ENCODE measurements at regions not wholly inside any gene's neighbourhood (a gene's known extent, or its start where the extent isn't known, plus 50 kb on each side); places are given as distances from the start of the nearest gene placed in this dataset.

- DNase-seq (ENCODE audit: low spot score): no peak
These were observed 124.8 kb upstream of the CXCR4 start for GRCh38 chr2:136242687-136243277.

- no peak for DNase-seq (ENCODE audit: low spot score)
These were observed 124.2 kb upstream of the CXCR4 start for GRCh38 chr2:136242100-136242499.

- DNase-seq (ENCODE audit: low spot score): no peak
These were observed 121.2 kb upstream of the CXCR4 start for GRCh38 chr2:136239079-136239685.

GRCh38 chr2:136238286-136239078 lies 120.5 kb upstream of the CXCR4 start:
- no peak for DNase-seq (ENCODE audit: low spot score)

GRCh38 chr2:136236019-136236418 lies 118.1 kb upstream of the CXCR4 start:
- DNase-seq (ENCODE audit: low spot score): no peak

- DNase-seq (ENCODE audit: low spot score): no peak
These were observed 117.6 kb upstream of the CXCR4 start for GRCh38 chr2:136235546-136235945.

- no peak for DNase-seq (ENCODE audit: low spot score)
These were observed 116.3 kb upstream of the CXCR4 start for GRCh38 chr2:136234261-136234660.

GRCh38 chr2:136233298-136233697 lies 115.3 kb upstream of the CXCR4 start:
- DNase-seq (ENCODE audit: low spot score): no peak

- DNase-seq (ENCODE audit: low spot score): no peak
These were observed 114.7 kb upstream of the CXCR4 start for GRCh38 chr2:136232456-136233172.

GRCh38 chr2:136230464-136230863 lies 112.5 kb upstream of the CXCR4 start:
- DNase-seq (ENCODE audit: low spot score): no peak

GRCh38 chr2:136226903-136227302 lies 109.0 kb upstream of the CXCR4 start:
- no peak for DNase-seq (ENCODE audit: low spot score)

GRCh38 chr2:136225950-136226835 lies 108.2 kb upstream of the CXCR4 start:
- DNase-seq (ENCODE audit: low spot score): no peak

- no peak for DNase-seq (ENCODE audit: low spot score)
These were observed 105.3 kb upstream of the CXCR4 start for GRCh38 chr2:136223274-136223673.

GRCh38 chr2:136222862-136223261 lies 104.9 kb upstream of the CXCR4 start:
- DNase-seq (ENCODE audit: low spot score): no peak

- DNase-seq (ENCODE audit: low spot score): no peak
These were observed 103.1 kb upstream of the CXCR4 start for GRCh38 chr2:136221026-136221425.

GRCh38 chr2:136219963-136220362 lies 102.0 kb upstream of the CXCR4 start:
- no peak for DNase-seq (ENCODE audit: low spot score)

GRCh38 chr2:136219341-136219740 lies 101.4 kb upstream of the CXCR4 start:
- DNase-seq (ENCODE audit: low spot score): no peak

GRCh38 chr2:136217996-136218395 lies 100.0 kb upstream of the CXCR4 start:
- no peak for DNase-seq (ENCODE audit: low spot score)

GRCh38 chr2:136215908-136216472 lies 98.0 kb upstream of the CXCR4 start:
- DNase-seq (ENCODE audit: low spot score): no peak

GRCh38 chr2:136215449-136215848 lies 97.5 kb upstream of the CXCR4 start:
- DNase-seq (ENCODE audit: low spot score): no peak
